ENCODE measurements at regions not wholly inside any gene's neighbourhood (a gene's known extent, or its start where the extent isn't known, plus 50 kb on each side); places are given as distances from the start of the nearest gene placed in this dataset.
A peak's percentile ranks its signal among the peaks of the same experiment; 100 is the strongest.

DNA sequence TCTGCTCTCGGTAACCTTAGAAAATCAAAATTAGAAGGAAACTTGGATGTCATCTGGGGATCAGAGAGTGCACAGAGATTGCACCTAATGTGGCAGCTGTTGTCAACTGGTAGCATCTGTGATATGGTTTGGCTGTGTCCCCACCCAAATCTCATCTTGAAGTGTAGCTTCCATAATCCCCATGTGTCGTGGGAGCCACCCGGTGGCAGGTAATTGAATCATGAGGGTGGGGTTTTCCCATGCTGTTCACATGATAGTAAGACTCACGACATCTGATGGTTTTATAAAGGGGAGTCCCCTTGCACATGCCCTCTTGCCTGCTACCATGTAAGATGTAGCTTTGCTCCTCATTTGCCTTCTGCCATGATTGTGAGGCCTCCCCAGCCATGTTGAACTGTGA lies 127.7 kb upstream of the SRRM4 start:
- DNase-seq (ENCODE audit: low spot score) = no peak

DNA sequence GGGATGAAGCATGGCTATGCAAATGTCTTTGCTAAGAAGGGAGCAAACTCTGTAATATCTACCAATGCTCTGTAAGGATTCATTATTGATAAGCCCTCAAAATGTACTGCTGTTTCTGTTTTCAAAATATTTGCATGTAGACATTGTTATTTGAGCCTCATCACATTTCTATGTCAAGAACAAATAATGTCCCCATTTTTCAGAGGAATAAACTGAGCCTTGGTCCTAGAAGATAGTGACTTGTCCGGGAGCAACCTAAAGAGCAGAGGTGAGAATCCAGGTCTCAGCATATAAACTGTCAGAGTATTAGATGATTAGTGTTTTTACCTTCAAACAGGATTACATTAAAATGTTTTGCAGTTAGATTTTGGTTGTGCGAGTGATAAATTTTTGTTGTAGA lies 125.5 kb upstream of the SRRM4 start:
- DNase-seq (ENCODE audit: low spot score) = no peak

- no peak for DNase-seq (ENCODE audit: low spot score)
Observed at GRCh38 chr12:118866346-118866745, 115.0 kb upstream of the SRRM4 start.

GRCh38 chr12:118870551-118870950 lies 110.8 kb upstream of the SRRM4 start:
- no peak for DNase-seq (ENCODE audit: low spot score)

DNA sequence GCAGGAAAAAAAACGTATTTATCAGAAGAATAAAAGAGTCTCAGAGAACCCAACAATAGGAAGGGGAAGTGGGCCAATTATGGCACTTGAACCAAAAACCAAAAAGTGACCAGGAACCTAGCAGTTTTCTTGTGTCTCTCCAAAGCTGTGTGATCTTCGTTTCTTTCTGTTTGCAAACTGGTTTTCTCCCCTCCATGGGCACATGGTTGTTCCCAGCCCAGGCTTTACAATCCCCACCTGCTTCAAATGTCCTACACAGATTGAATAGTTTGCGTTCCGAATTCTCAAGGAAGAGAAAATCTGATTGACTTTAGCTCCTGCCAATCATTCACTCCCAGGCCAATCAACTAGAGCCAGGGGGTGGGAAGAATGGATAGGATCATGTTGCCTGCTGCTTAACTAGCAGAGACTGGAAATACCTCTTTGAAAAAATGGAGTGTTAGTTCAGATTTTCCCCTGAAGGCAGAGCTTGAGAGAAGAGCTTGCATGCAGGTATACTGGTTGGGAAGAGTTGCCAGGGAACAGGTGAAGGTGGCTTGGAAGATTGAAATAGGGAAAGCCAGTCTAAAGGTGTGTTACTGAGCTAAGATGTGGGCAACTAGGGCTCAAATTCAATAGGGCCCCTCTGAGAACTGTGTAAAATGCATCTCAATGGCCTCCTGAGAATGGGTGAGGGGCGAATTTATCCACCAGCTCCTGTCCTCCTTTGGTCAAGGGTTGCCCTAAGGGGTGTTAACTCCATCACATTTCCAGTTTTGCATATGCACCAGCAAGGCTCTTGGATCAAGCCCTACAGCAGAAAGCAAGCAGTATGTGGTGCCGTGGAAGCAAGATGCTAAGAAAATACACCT lies 106.4 kb upstream of the SRRM4 start:
- no peak for DNase-seq (ENCODE audit: low spot score)

GRCh38 chr12:118880720-118881493 lies 100.4 kb upstream of the SRRM4 start:
- peak; percentile 49 for DNase-seq (ENCODE audit: low spot score)

DNA sequence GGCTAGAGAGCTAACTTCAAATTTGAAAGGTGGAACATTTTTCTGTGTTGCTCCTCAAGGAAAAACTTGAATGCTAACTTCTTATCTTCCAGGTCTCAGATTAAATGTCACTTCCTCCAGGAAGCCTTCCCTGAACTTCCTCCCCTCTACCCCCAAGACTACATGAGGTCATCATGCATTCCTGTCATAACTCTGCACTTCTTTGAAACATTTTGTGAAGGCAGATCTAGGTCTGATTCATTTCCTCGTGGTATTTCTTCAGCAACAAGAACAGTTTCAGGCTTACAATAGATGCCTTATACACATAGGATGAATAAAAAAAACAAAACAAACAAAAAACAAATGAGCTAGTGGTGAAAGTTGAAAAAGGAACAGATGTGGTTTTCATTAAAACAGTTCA lies 97.1 kb upstream of the SRRM4 start:
- DNase-seq (ENCODE audit: low spot score) = peak; percentile 73

DNA sequence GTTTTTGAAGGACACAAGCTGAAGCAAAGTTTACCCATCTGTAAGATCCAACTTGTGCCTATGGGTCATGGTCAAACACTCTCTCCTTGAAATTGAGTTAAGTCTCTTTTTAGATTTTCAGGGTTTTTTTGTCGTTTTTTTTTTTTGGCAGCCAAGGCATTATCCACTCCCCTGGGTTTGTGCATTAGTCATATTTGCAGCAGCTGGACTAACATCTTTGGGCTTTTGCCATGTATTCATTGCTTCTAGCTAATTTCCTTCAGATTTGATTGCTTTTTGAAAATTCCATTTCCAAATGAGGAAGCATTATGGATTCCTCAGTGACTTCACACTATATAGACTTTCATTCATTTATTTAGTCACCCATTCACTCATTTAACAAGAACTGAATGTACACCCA lies 80.3 kb upstream of the SRRM4 start:
- DNase-seq (ENCODE audit: low spot score) = peak; percentile 42

DNA sequence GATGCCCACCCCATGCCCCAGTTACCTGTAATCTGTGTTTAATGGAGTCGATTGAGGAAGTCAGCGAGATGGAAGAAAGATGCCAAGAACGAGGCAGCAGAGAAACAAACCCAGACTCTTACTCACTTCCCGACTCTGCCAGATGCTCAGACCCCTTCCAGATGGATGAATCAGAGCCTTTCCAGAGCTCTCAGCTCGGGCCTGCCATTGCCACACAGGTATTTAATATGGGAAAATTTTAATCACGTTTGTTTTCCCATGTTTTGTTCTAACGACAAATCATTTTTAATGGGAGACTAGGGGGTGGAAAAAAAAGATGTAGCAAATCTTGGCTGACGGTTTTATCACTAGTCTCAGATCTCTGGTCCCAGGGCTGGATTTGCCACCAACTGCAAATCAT lies 72.5 kb upstream of the SRRM4 start:
- DNase-seq (ENCODE audit: low spot score) = no peak

- no peak for DNase-seq (ENCODE audit: low spot score)
Observed at GRCh38 chr12:118912697-118913270, 68.6 kb upstream of the SRRM4 start.

- no peak for DNase-seq (ENCODE audit: low spot score)
Observed at GRCh38 chr12:118921761-118922160, 59.6 kb upstream of the SRRM4 start.

- no peak for DNase-seq (ENCODE audit: low spot score)
Observed at GRCh38 chr12:118922405-118922804, 58.9 kb upstream of the SRRM4 start.

- no peak for DNase-seq (ENCODE audit: low spot score)
Observed at GRCh38 chr12:118925407-118925806, 55.9 kb upstream of the SRRM4 start.

GRCh38 chr12:118925826-118926225 lies 55.5 kb upstream of the SRRM4 start:
- DNase-seq (ENCODE audit: low spot score) = no peak
